ENCODE measurements at regions not wholly inside any gene's neighbourhood (a gene's known extent, or its start where the extent isn't known, plus 50 kb on each side); places are given as distances from the start of the nearest gene placed in this dataset.
A peak's percentile ranks its signal among the peaks of the same experiment; 100 is the strongest.

- Histone ChIP-seq H3K27ac (no peak overlapping the region), H3K4me1 (peaks cover 0 to 19% (median 6%) of the 10 kb centered on the region in 4 donors), H3K4me3 (no peak overlapping the region), H3K9me3 (no peaks in the 10 kb centered on the region), H3K27me3 (peaks cover 0 to 6% of the 10 kb centered on the region in 2 donors), H3K36me3 (no peaks in the 10 kb centered on the region)
- 95% methylated on average over 5 of the region's 5 CpGs for WGBS, 2 donors
- no peak for DNase-seq (ENCODE audit: low spot score in 2 of 2)
- TF ChIP-seq POLR2A (IDR thresholded peaks at IDR 0.05) (no peak), CTCF (IDR thresholded peaks at IDR 0.05) (no peak), EP300 (IDR thresholded peaks at IDR 0.05) (no peak)
Observed at GRCh38 chr7:25835197-25835596, 316.8 kb upstream of the NFE2L3 start.

GRCh38 chr7:25839084-25839769 is 312.8 kb upstream of the NFE2L3 start:
- no peaks in the 10 kb centered on the region for H3K36me3 ChIP-seq
- TF ChIP-seq POLR2A (IDR thresholded peaks at IDR 0.05) (no peak), CTCF (IDR thresholded peaks at IDR 0.05) (peak in 1 of 5 experiments; percentile 5)
- no peak for DNase-seq (ENCODE audit: low spot score in 2 of 2)
- peaks cover 0 to 3% of the 10 kb centered on the region in 2 donors for H3K27me3 ChIP-seq
- WGBS, 2 donors, result 72 to 83% methylated on average over 2 of the region's 2 CpGs
- H3K4me1 ChIP-seq, result peaks cover 0 to 17% (median 0%) of the 10 kb centered on the region in 4 donors
- H3K27ac ChIP-seq, result no peak overlapping the region
- H3K4me3 ChIP-seq, result no peak overlapping the region
- H3K9me3 ChIP-seq, result no peaks in the 10 kb centered on the region

- H3K4me1 ChIP-seq, result peaks cover 0 to 17% (median 0%) of the 10 kb centered on the region in 4 donors
- no peak for TF ChIP-seq CTCF (IDR thresholded peaks at IDR 0.05)
- TF ChIP-seq EP300 (IDR thresholded peaks at IDR 0.05), result no peak
- TF ChIP-seq POLR2A (IDR thresholded peaks at IDR 0.05), result no peak
- H3K4me3 ChIP-seq, result no peak overlapping the region
- H3K36me3 ChIP-seq, result no peaks in the 10 kb centered on the region
- H3K9me3 ChIP-seq, result no peaks in the 10 kb centered on the region
- peak overlapping the region in 1 of 4 donors; percentile 0 for H3K27ac ChIP-seq
- peaks cover 0 to 3% of the 10 kb centered on the region in 2 donors for H3K27me3 ChIP-seq
- WGBS, 2 donors, result 91 to 95% methylated on average over 5 of the region's 5 CpGs
- DNase-seq (ENCODE audit: low spot score in 2 of 2), result no peak
Observed at GRCh38 chr7:25840209-25840792, 311.7 kb upstream of the NFE2L3 start.

- Histone ChIP-seq H3K4me1 (peaks cover 0 to 27% (median 0%) of the 10 kb centered on the region in 4 donors), H3K4me3 (no peak overlapping the region), H3K36me3 (no peaks in the 10 kb centered on the region), H3K27me3 (peaks cover 0 to 3% of the 10 kb centered on the region in 2 donors), H3K27ac (peak overlapping the region in 1 of 4 donors; percentile 32), H3K9me3 (no peaks in the 10 kb centered on the region)
- 85 to 87% methylated on average over 3 of the region's 3 CpGs for WGBS, 2 donors
- TF ChIP-seq EP300 (IDR thresholded peaks at IDR 0.05) (no peak), POLR2A (IDR thresholded peaks at IDR 0.05) (no peak), CTCF (IDR thresholded peaks at IDR 0.05) (no peak)
- DNase-seq (ENCODE audit: low spot score in 2 of 2), result no peak
Observed at GRCh38 chr7:25841575-25841974, 310.4 kb upstream of the NFE2L3 start.

GRCh38 chr7:25842201-25842733 is 309.7 kb upstream of the NFE2L3 start:
- DNase-seq (ENCODE audit: low spot score in 2 of 2), result no peak
- Histone ChIP-seq H3K4me3 (no peak overlapping the region), H3K36me3 (no peaks in the 10 kb centered on the region), H3K9me3 (no peaks in the 10 kb centered on the region), H3K4me1 (peaks cover 0 to 34% (median 1%) of the 10 kb centered on the region in 4 donors), H3K27ac (peak overlapping the region in 1 of 4 donors; percentile 32), H3K27me3 (peaks cover 0 to 3% of the 10 kb centered on the region in 2 donors)
- TF ChIP-seq EP300 (IDR thresholded peaks at IDR 0.05) (no peak), CTCF (IDR thresholded peaks at IDR 0.05) (no peak), POLR2A (IDR thresholded peaks at IDR 0.05) (no peak)
- 40 to 44% methylated on average over 5 of the region's 5 CpGs for WGBS, 2 donors
